H1 (cell line): ENCODE measurements at regions not wholly inside any gene's neighbourhood (a gene's known extent, or its start where the extent isn't known, plus 50 kb on each side); places are given as distances from the start of the nearest gene placed in this dataset.

Experiments used
- CTCF ChIA-PET: fragments of 300-600 bp; sonication (Branson Sonifier 250); formaldehyde crosslinking; loops from one replicate; lab custom pipeline; 2021; ENCODE audit not compliant: partially characterized antibody; lab: Charles Lee
- POLR2A ChIA-PET: fragments of 300-600 bp; sonication (Branson Sonifier 250); formaldehyde crosslinking; loops from one replicate; lab custom pipeline; 2021; ENCODE audit warnings: inconsistent platforms; ENCODE audit not compliant: partially characterized antibody; lab: Charles Lee
- DNase-seq, 2 experiments: peaks; one replicate each; pipeline versions ENCODE4 v3.0.0 to v3.0.0-alpha.2; 2010 to 2022; ENCODE audit warnings: low spot score in 2 of 2, low read depth in 1 of 2, mixed read lengths in 1 of 2
- FAIRE-seq: peaks from 2 replicates; lab custom pipeline; 2011; peaks lifted over from hg19 to GRCh38; lab: Jason Lieb, UNC
- H2AFZ ChIP-seq: 2 replicates; pipeline ENCODE4 v1.8.1; 2012; ENCODE audit warnings: low read length, inconsistent platforms
- H2AK5ac ChIP-seq: 2 replicates; pipeline ENCODE4 v1.6.1; 2013; ENCODE audit warnings: low read depth, low read length
- H2BK120ac ChIP-seq: replicated peaks from 2 replicates; pipeline ENCODE3; 2013; ENCODE audit warnings: low read depth, low read length, inconsistent platforms
- H2BK12ac ChIP-seq: 2 replicates; pipeline ENCODE4 v1.6.1; 2013; ENCODE audit warnings: low read depth, low read length
- H2BK15ac ChIP-seq: 2 replicates; pipeline ENCODE4 v1.6.1; 2013; ENCODE audit warnings: low read length
- H2BK20ac ChIP-seq: 2 replicates; pipeline ENCODE4 v1.6.1; 2013; ENCODE audit warnings: low read length
- H2BK5ac ChIP-seq: 2 replicates; pipeline ENCODE4 v1.6.1; 2013; ENCODE audit warnings: low read depth, low read length
- H3K14ac ChIP-seq: 2 replicates; pipeline ENCODE4 v1.6.1; 2013; ENCODE audit warnings: inconsistent platforms; ENCODE audit not compliant: insufficient read length
- H3K18ac ChIP-seq: 2 replicates; pipeline ENCODE4 v1.6.1; 2013; ENCODE audit warnings: low read length; ENCODE audit errors: extremely low read depth
- H3K23ac ChIP-seq: 2 replicates; pipeline ENCODE4 v1.6.1; 2013; ENCODE audit warnings: inconsistent platforms; ENCODE audit not compliant: insufficient read length
- H3K23me2 ChIP-seq: 2 replicates; pipeline ENCODE4 v1.6.1; 2013; ENCODE audit warnings: low read depth, low read length
- H3K27ac ChIP-seq: 2 replicates; pipeline ENCODE4 v1.6.1; 2011; ENCODE audit warnings: low read depth, low read length, inconsistent platforms
- H3K27me3 ChIP-seq, 4 experiments: replicated peaks in 1 of 4; 1 replicate in 1 of 4; 2 replicates in 3 of 4; pipeline versions ENCODE4 v1.6.1 to v1.8.1; 2011 to 2013; ENCODE audit warnings: low read length in 3 of 4, mild to moderate bottlenecking in 3 of 4, inconsistent platforms in 2 of 4, mixed read lengths in 2 of 4, moderate library complexity in 1 of 4; ENCODE audit not compliant: control insufficient read depth in 3 of 4, insufficient read depth in 3 of 4; ENCODE audit errors: extremely low read depth in 1 of 4
- H3K36me3 ChIP-seq, 4 experiments: 2 replicates each; pipeline versions ENCODE4 v1.6.1 to v1.8.1; 2011 to 2013; ENCODE audit warnings: mild to moderate bottlenecking in 4 of 4, low read length in 3 of 4, moderate library complexity in 2 of 4, control low read depth in 1 of 4, inconsistent platforms in 1 of 4; ENCODE audit not compliant: insufficient read depth in 4 of 4, control insufficient read depth in 2 of 4
- H3K4ac ChIP-seq: replicated peaks from 2 replicates; pipeline ENCODE3; 2013; ENCODE audit warnings: low read length, low read depth, mixed read lengths, inconsistent platforms; ENCODE audit not compliant: insufficient read length
- H3K4me1 ChIP-seq, 4 experiments: replicated peaks in 1 of 4; 1 replicate in 1 of 4; 2 replicates in 3 of 4; pipeline versions ENCODE4 v1.6.1 to v1.8.1; 2011 to 2013; ENCODE audit warnings: low read length in 3 of 4, inconsistent platforms in 2 of 4, mixed read lengths in 1 of 4; ENCODE audit not compliant: insufficient read depth in 4 of 4, control insufficient read depth in 3 of 4
- H3K4me2 ChIP-seq, 2 experiments: 2 replicates each; pipeline versions ENCODE4 v1.6.1 to v1.8.1; 2011 to 2013; ENCODE audit warnings: low read depth in 2 of 2, low read length in 2 of 2, control low read depth in 1 of 2, inconsistent platforms in 1 of 2, mild to moderate bottlenecking in 1 of 2; ENCODE audit not compliant: insufficient read depth in 1 of 2
- H3K4me3 ChIP-seq, 4 experiments: fragments of 200-600, 300-600 bp in 1 of 4; sonication (generic), shearing (Covaris generic), sonication (Bioruptor Twin) in 1 of 4; 2 replicates each; pipeline versions ENCODE4 v1.5.1 to v1.8.1; 2011 to 2016; ENCODE audit warnings: low read length in 4 of 4, low read depth in 3 of 4, control low read depth in 2 of 4, inconsistent platforms in 2 of 4, mild to moderate bottlenecking in 2 of 4, mixed read lengths in 1 of 4, moderate library complexity in 1 of 4; ENCODE audit not compliant: insufficient read depth in 2 of 4; ENCODE audit errors: extremely low read depth in 1 of 4
- H3K56ac ChIP-seq: replicated peaks from 2 replicates; pipeline ENCODE3; 2013; ENCODE audit warnings: low read depth, mild to moderate bottlenecking, mixed read lengths, low read length, inconsistent platforms; ENCODE audit not compliant: insufficient read length
- H3K79me1 ChIP-seq: 2 replicates; pipeline ENCODE4 v1.6.1; 2013; ENCODE audit warnings: low read depth, low read length, control low read depth
- H3K79me2 ChIP-seq, 2 experiments: 2 replicates each; pipeline versions ENCODE4 v1.6.1 to v1.8.1; 2012 to 2013; ENCODE audit warnings: low read length in 2 of 2, mild to moderate bottlenecking in 2 of 2, inconsistent platforms in 1 of 2; ENCODE audit not compliant: insufficient read depth in 2 of 2, control insufficient read depth in 1 of 2
- H3K9ac ChIP-seq, 4 experiments: replicated peaks in 1 of 4; 1 replicate in 1 of 4; 2 replicates in 3 of 4; pipeline versions ENCODE4 v1.6.1 to v1.8.1; 2011 to 2013; ENCODE audit warnings: low read depth in 3 of 4, low read length in 3 of 4, control low read depth in 2 of 4, mild to moderate bottlenecking in 2 of 4, moderate library complexity in 2 of 4, inconsistent platforms in 1 of 4; ENCODE audit errors: extremely low read depth in 1 of 4
- H3K9me3 ChIP-seq, 2 experiments: 2 replicates each; pipeline versions ENCODE4 v1.6.1 to v1.8.1; 2012 to 2013; ENCODE audit warnings: mild to moderate bottlenecking in 2 of 2, moderate library complexity in 2 of 2, control low read depth in 1 of 2, inconsistent platforms in 1 of 2, low read depth in 1 of 2, low read length in 1 of 2, mixed read lengths in 1 of 2; ENCODE audit not compliant: insufficient read depth in 2 of 2
- H4K20me1 ChIP-seq, 2 experiments: replicated peaks in 1 of 2; 2 replicates each; pipeline versions ENCODE3 to v1.8.1; 2011 to 2013; ENCODE audit warnings: inconsistent platforms in 2 of 2, low read length in 2 of 2, mild to moderate bottlenecking in 1 of 2; ENCODE audit not compliant: insufficient read depth in 2 of 2, control insufficient read depth in 1 of 2
- H4K5ac ChIP-seq: 2 replicates; pipeline ENCODE4 v1.6.1; 2013; ENCODE audit warnings: low read length, low read depth, mixed read lengths, inconsistent platforms; ENCODE audit not compliant: insufficient read length
- H4K8ac ChIP-seq: 2 replicates; pipeline ENCODE4 v1.8.0; 2013; ENCODE audit warnings: mild to moderate bottlenecking, moderate library complexity, low read length, inconsistent platforms; ENCODE audit not compliant: insufficient read depth; ENCODE audit errors: extremely low read depth
- H4K91ac ChIP-seq: replicated peaks from 2 replicates; pipeline ENCODE3; 2013; ENCODE audit warnings: low read length, mixed read lengths, inconsistent platforms; ENCODE audit not compliant: insufficient read length
- ATF3 ChIP-seq: IDR thresholded peaks from 2 replicates; pipeline ENCODE4 v1.6.1; 2011; ENCODE audit warnings: low read depth, mild to moderate bottlenecking, low read length; ENCODE audit not compliant: insufficient read depth
- CREB1 ChIP-seq: IDR thresholded peaks from 2 replicates; pipeline ENCODE4 v1.6.1; 2012; ENCODE audit warnings: inconsistent platforms
- CTCF ChIP-seq, 3 experiments: IDR thresholded peaks; 1 replicate in 2 of 3; 2 replicates in 1 of 3; pipeline versions ENCODE4 v1.5.1 to v1.6.1; 2011; ENCODE audit warnings: low read length in 3 of 3, mild to moderate bottlenecking in 3 of 3, inconsistent platforms in 2 of 3, low read depth in 1 of 3, moderate library complexity in 1 of 3; ENCODE audit not compliant: insufficient read depth in 1 of 3; ENCODE audit errors: control extremely low read depth in 1 of 3
- EGR1 ChIP-seq: IDR thresholded peaks from 2 replicates; pipeline ENCODE4 v1.6.1; 2011; ENCODE audit warnings: low read depth, low read length, borderline replicate concordance
- EP300 ChIP-seq, 2 experiments: IDR thresholded peaks; 1 replicate in 1 of 2; 2 replicates in 1 of 2; pipeline ENCODE4 v1.6.1; 2011 to 2012; ENCODE audit warnings: low read depth in 2 of 2, low read length in 2 of 2, mild to moderate bottlenecking in 2 of 2, borderline replicate concordance in 1 of 2, inconsistent platforms in 1 of 2, moderate library complexity in 1 of 2
- GTF2F1 ChIP-seq: IDR thresholded peaks from 2 replicates; pipeline ENCODE4 v1.6.1; 2012; ENCODE audit warnings: low read depth, low read length, improper control_type of control experiment, borderline replicate concordance
- JUND ChIP-seq: IDR thresholded peaks from 2 replicates; pipeline ENCODE4 v1.6.1; 2011; ENCODE audit warnings: mild to moderate bottlenecking, improper control_type of control experiment, low read length
- POU5F1 ChIP-seq: IDR thresholded peaks from 2 replicates; pipeline ENCODE4 v1.6.1; 2011; ENCODE audit warnings: low read depth, mild to moderate bottlenecking, low read length, moderate library complexity
- RBBP5 ChIP-seq: IDR thresholded peaks from 2 replicates; pipeline ENCODE4 v1.7.1; 2012; ENCODE audit warnings: low read depth, mild to moderate bottlenecking, inconsistent platforms, low read length, moderate library complexity, borderline replicate concordance
- SIX5 ChIP-seq: IDR thresholded peaks from 2 replicates; pipeline ENCODE4 v1.6.1; 2011; ENCODE audit warnings: mild to moderate bottlenecking, low read depth, low read length
- SP2 ChIP-seq: IDR thresholded peaks from 2 replicates; pipeline ENCODE4 v1.6.1; 2012; ENCODE audit warnings: mild to moderate bottlenecking, low read length, inconsistent platforms
- SP4 ChIP-seq: IDR thresholded peaks from 2 replicates; pipeline ENCODE4 v1.6.1; 2012; ENCODE audit warnings: low read length, inconsistent platforms
- SUZ12 ChIP-seq: fragments of 200-600 bp; sonication (generic); IDR thresholded peaks from 2 replicates; pipeline ENCODE4 v1.6.1; 2012; ENCODE audit warnings: mild to moderate bottlenecking, inconsistent platforms, low read length, moderate library complexity, mixed read lengths
- WGBS, 2 experiments: shearing (Covaris generic) in 1 of 2; methylation state at CpG; one replicate each; pipeline versions ENCODE4 v1.1.6 to v1.1.7; 2013 to 2015; ENCODE audit warnings: low lambda C conversion rate in 2 of 2, mixed read lengths in 2 of 2, inconsistent platforms in 1 of 2, low coverage in 1 of 2, missing lambda C conversion rate in 1 of 2; ENCODE audit not compliant: insufficient replicate concordance in 2 of 2, insufficient coverage in 1 of 2, insufficient read length in 1 of 2; ENCODE audit errors: extremely low coverage in 1 of 2, missing lambda C conversion rate in 1 of 2; 5-methylcytosine and 5-hydroxymethylcytosine counted together

- no peak overlapping the region for H2BK5ac ChIP-seq
- H2AK5ac ChIP-seq, result no peak overlapping the region
- H2BK12ac ChIP-seq, result no peak overlapping the region
- H4K20me1 ChIP-seq, result no peaks in the 10 kb centered on the region
- no peak overlapping the region for H3K27ac ChIP-seq
- H2BK120ac ChIP-seq, result no peak overlapping the region
- POLR2A ChIA-PET, result no interaction called here
- no peak overlapping the region for H3K56ac ChIP-seq
- no peak overlapping the region for H4K5ac ChIP-seq
- no peak overlapping the region for H3K4ac ChIP-seq
- no peaks in the 10 kb centered on the region for H3K9me3 ChIP-seq
- no peaks in the 10 kb centered on the region for H3K23me2 ChIP-seq
- H3K4me3 ChIP-seq, result no peak overlapping the region
- H4K8ac ChIP-seq, result no peak overlapping the region
- H3K4me1 ChIP-seq, result no peaks in the 10 kb centered on the region
- CTCF ChIA-PET, result no interaction called here
- H2AFZ ChIP-seq, result no peak overlapping the region
- H3K79me1 ChIP-seq, result no peaks in the 10 kb centered on the region
- no peaks in the 10 kb centered on the region for H3K27me3 ChIP-seq
- H2BK20ac ChIP-seq, result no peak overlapping the region
- H4K91ac ChIP-seq, result no peak overlapping the region
- no peaks in the 10 kb centered on the region for H3K36me3 ChIP-seq
- H3K4me2 ChIP-seq, result no peak overlapping the region
- DNase-seq, result no peak
- no peak overlapping the region for H2BK15ac ChIP-seq
- no peaks in the 10 kb centered on the region for H3K79me2 ChIP-seq
- H3K9ac ChIP-seq, result no peak overlapping the region
- WGBS, 2 experiments, result 94% methylated on average over 2 of the region's 2 CpGs; no CpG with 5 or more reads in 1 of the 2 experiments
- no peak overlapping the region for H3K14ac ChIP-seq
- H3K23ac ChIP-seq, result no peak overlapping the region
- H3K18ac ChIP-seq, result no peak overlapping the region
- no peak for FAIRE-seq
- TF ChIP-seq SP4 (no peak), CTCF (IDR thresholded peaks at IDR 0.05; ENCODE audit: control extremely low read depth in 1 of 3, insufficient read depth in 1 of 3, low read depth in 1 of 3, low read length in 3 of 3) (no peak), EGR1 (no peak), SP2 (no peak), ATF3 (no peak), GTF2F1 (no peak), SIX5 (no peak), RBBP5 (no peak), POU5F1 (no peak), CREB1 (no peak), EP300 (IDR thresholded peaks at IDR 0.05; ENCODE audit: borderline replicate concordance in 1 of 2, low read depth in 2 of 2, low read length in 2 of 2) (no peak), SUZ12 (no peak), JUND (no peak)
Observed at GRCh38 chr9:116051528-116051927, 102.1 kb upstream of the PAPPA start.
